RCC 7860 (cell line): ENCODE measurements at regions not wholly inside any gene's neighbourhood (a gene's known extent, or its start where the extent isn't known, plus 50 kb on each side); places are given as distances from the start of the nearest gene placed in this dataset.

Experiments
- DNase-seq: peaks from one replicate; pipeline ENCODE4 v3.0.0-alpha.2; 2015; ENCODE audit warnings: low spot score
- FAIRE-seq: peaks from 2 replicates; lab custom pipeline; 2012; peaks lifted over from hg19 to GRCh38; lab: Jason Lieb, UNC

GRCh38 chr3:124230432-124230831 lies 238.5 kb upstream of the ROPN1 start:
- FAIRE-seq (no peak), DNase-seq (no peak)

GRCh38 chr3:124230998-124231397 lies 239.1 kb upstream of the ROPN1 start:
- DNase-seq (no peak), FAIRE-seq (no peak)

- FAIRE-seq (no peak), DNase-seq (no peak)
Observed at GRCh38 chr3:124234852-124235252, 242.9 kb upstream of the ROPN1 start.

GRCh38 chr3:124235446-124235845 lies 243.5 kb upstream of the ROPN1 start:
- no peak for FAIRE-seq
- no peak for DNase-seq

GRCh38 chr3:124243177-124243859 lies 251.4 kb upstream of the ROPN1 start:
- no peak for FAIRE-seq
- no peak for DNase-seq

- DNase-seq (no peak), FAIRE-seq (no peak)
Observed at GRCh38 chr3:124246376-124246775, 254.5 kb upstream of the ROPN1 start.

GRCh38 chr3:124246949-124247348 lies 255.0 kb upstream of the ROPN1 start:
- FAIRE-seq: no peak
- DNase-seq: no peak

- peak; percentile 74 for FAIRE-seq
- peak; percentile 75 for DNase-seq
Observed at GRCh38 chr3:124248471-124249028, 256.6 kb upstream of the ROPN1 start.

- DNase-seq: no peak
Observed at GRCh38 chr3:124249038-124249437, 257.1 kb upstream of the ROPN1 start.

GRCh38 chr3:124250053-124250452 lies 258.1 kb upstream of the ROPN1 start:
- no peak for FAIRE-seq

More at GRCh38 chr3:124249038-124249437, 257.1 kb upstream of the ROPN1 start:
- no peak for FAIRE-seq

GRCh38 chr3:124256156-124256555 lies 264.2 kb upstream of the ROPN1 start:
- FAIRE-seq (no peak), DNase-seq (no peak)

More at GRCh38 chr3:124250053-124250452, 258.1 kb upstream of the ROPN1 start:
- no peak for DNase-seq

GRCh38 chr3:124256599-124256998 lies 264.7 kb upstream of the ROPN1 start:
- FAIRE-seq (no peak), DNase-seq (no peak)

GRCh38 chr3:124257336-124257864 lies 265.5 kb upstream of the ROPN1 start:
- no peak for FAIRE-seq
- DNase-seq: no peak

- peak; percentile 94 for FAIRE-seq
- peak; percentile 95 for DNase-seq
Observed at GRCh38 chr3:124258057-124258500, 266.2 kb upstream of the ROPN1 start.

- FAIRE-seq (peak; percentile 94), DNase-seq (peak; percentile 92)
Observed at GRCh38 chr3:124260206-124260915, 268.4 kb upstream of the ROPN1 start.

- FAIRE-seq: no peak
Observed at GRCh38 chr3:124261306-124261705, 269.4 kb upstream of the ROPN1 start.

GRCh38 chr3:124263168-124263567 lies 271.2 kb upstream of the ROPN1 start:
- FAIRE-seq: peak; percentile 96
- DNase-seq: peak; percentile 97

More at GRCh38 chr3:124261306-124261705, 269.4 kb upstream of the ROPN1 start:
- DNase-seq: peak; percentile 28

- FAIRE-seq: no peak
Observed at GRCh38 chr3:124264346-124264745, 272.4 kb upstream of the ROPN1 start.

GRCh38 chr3:124266487-124266886 lies 274.6 kb upstream of the ROPN1 start:
- FAIRE-seq (no peak), DNase-seq (no peak)

More at GRCh38 chr3:124264346-124264745, 272.4 kb upstream of the ROPN1 start:
- DNase-seq: no peak

- FAIRE-seq: no peak
- DNase-seq: no peak
Observed at GRCh38 chr3:124267406-124267805, 275.5 kb upstream of the ROPN1 start.

GRCh38 chr3:124268355-124268754 lies 276.4 kb upstream of the ROPN1 start:
- no peak for DNase-seq
- no peak for FAIRE-seq
